SHP77 (cell line): ENCODE measurements at regions not wholly inside any gene's neighbourhood (a gene's known extent, or its start where the extent isn't known, plus 50 kb on each side); places are given as distances from the start of the nearest gene placed in this dataset.
"Not testable (repeated sequence)": the region's sequence is repeated elsewhere in the genome, so short reads cannot be mapped to it uniquely, and the experiment has no call there.

Experiments
- DNase-seq, 2 experiments: peaks; one replicate each; lab custom pipeline; 2025; lab: John Stamatoyannopoulos, UW

GRCh38 chr2:118387509-118387908 is 299.2 kb downstream of the INSIG2 start:
- no peak for DNase-seq

- DNase-seq = no peak
Measured at GRCh38 chr2:118386641-118387302, 298.5 kb downstream of the INSIG2 start.

GRCh38 chr2:118380915-118381653 is 292.8 kb downstream of the INSIG2 start:
- no peak for DNase-seq

GRCh38 chr2:118375907-118376485 is 287.7 kb downstream of the INSIG2 start:
- DNase-seq = no peak

GRCh38 chr2:118374974-118375755 is 286.9 kb downstream of the INSIG2 start:
- no peak for DNase-seq

- DNase-seq = no peak
Measured at GRCh38 chr2:118372886-118373830, 284.9 kb downstream of the INSIG2 start.

- DNase-seq = peak; percentile 7 to 20
Measured at GRCh38 chr2:118371515-118371914, 283.2 kb downstream of the INSIG2 start.

GRCh38 chr2:118369521-118369920 is 281.2 kb downstream of the INSIG2 start:
- DNase-seq = not testable (repeated sequence)

- no peak for DNase-seq
Measured at GRCh38 chr2:118363604-118364003, 275.3 kb downstream of the INSIG2 start.

GRCh38 chr2:118356051-118356450 is 267.8 kb downstream of the INSIG2 start:
- DNase-seq = no peak

- no peak for DNase-seq
Measured at GRCh38 chr2:118351796-118352195, 263.5 kb downstream of the INSIG2 start.

- no peak for DNase-seq
Measured at GRCh38 chr2:118350621-118351020, 262.4 kb downstream of the INSIG2 start.

GRCh38 chr2:118349365-118349764 is 261.1 kb downstream of the INSIG2 start:
- DNase-seq = no peak

- DNase-seq = no peak
Measured at GRCh38 chr2:118348380-118349034, 260.2 kb downstream of the INSIG2 start.

GRCh38 chr2:118345465-118345864 is 257.2 kb downstream of the INSIG2 start:
- no peak for DNase-seq

- no peak for DNase-seq
Measured at GRCh38 chr2:118340103-118340502, 251.8 kb downstream of the INSIG2 start.

- DNase-seq = no peak
Measured at GRCh38 chr2:118339386-118339785, 251.1 kb downstream of the INSIG2 start.

GRCh38 chr2:118333664-118334063 is 245.4 kb downstream of the INSIG2 start:
- DNase-seq = no peak

GRCh38 chr2:118325321-118325955 is 237.2 kb downstream of the INSIG2 start:
- DNase-seq = no peak

GRCh38 chr2:118322406-118322805 is 234.1 kb downstream of the INSIG2 start:
- no peak for DNase-seq
